ENCODE measurements at regions not wholly inside any gene's neighbourhood (a gene's known extent, or its start where the extent isn't known, plus 50 kb on each side); places are given as distances from the start of the nearest gene placed in this dataset.

DNA sequence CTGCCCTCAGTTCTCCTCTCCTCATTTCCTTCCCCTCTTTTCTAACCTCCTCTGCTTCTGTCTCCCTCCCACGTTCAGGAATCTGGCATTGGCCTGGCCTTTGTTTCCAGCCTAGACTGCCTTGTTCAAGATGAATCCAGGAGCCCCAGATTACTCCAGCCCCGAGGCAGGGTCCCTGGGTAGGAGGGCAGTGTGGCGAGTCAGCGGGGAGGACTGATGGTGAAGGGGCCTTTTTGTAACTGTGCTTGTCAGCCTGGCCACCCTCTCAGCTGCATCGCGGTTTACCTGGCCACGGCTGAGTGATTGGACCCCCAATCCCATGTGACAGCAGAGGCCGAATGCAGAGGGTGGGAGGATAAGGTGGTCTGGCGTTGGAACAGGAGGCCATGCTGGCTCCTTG, 96.1 kb upstream of the SHH start:
- DNase-seq, result no peak

DNA sequence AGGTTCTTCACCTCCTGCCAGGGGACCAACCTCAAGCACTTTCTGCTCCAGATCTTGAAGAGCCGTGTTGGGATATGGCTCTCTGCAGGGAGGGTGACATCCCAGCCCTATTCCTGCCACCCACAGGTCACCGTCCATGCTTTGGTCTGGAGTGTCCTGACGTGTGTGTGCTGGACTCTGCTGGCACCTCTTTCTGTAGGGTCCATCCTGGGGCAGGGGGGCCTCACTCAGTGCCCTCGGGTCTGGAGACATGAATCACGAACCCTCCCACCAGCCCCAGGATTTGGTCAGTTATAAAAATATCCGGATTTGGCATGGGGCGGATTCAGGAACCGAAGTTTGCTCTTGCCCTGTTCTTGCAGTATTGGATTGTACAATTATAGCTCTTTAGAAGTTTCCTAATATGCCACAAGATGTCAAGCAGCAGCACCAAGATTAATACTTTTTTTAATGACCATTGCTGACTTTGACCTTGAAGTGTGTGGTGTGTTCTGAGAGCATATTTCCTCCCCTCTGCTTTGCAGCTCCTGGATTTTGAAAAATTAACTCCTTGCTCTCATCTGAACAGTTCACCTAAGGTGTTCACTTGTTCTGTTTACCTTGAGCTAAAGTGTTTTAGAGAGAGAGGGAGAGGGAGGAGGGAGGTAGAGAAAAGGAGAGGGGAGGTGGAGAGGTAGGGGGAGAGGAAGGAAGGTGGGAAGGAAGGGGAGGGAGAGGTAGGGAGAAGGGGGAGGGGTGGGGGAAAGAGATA, 95.4 kb upstream of the SHH start:
- no peak for DNase-seq

DNA sequence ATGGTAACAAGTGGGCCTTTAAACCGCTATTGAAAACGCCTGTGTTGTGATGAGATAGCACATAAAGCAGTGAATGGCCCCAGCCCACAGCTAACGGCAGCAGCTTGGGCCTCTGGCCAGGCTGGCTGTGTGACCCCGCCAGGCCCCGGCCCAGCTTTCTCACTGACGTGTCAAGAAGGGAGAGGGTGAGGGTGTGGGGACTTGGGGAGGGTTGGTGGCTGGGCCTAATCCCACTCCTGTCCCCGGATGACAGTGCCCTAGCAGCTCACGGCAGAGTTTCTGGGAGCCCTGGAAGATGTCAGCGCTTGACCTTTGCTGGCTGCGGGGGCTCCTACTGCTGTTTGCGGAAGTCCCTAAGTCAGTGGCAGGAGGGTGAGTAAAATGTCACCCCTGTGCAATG, 88.9 kb upstream of the SHH start:
- DNase-seq, result no peak

DNA sequence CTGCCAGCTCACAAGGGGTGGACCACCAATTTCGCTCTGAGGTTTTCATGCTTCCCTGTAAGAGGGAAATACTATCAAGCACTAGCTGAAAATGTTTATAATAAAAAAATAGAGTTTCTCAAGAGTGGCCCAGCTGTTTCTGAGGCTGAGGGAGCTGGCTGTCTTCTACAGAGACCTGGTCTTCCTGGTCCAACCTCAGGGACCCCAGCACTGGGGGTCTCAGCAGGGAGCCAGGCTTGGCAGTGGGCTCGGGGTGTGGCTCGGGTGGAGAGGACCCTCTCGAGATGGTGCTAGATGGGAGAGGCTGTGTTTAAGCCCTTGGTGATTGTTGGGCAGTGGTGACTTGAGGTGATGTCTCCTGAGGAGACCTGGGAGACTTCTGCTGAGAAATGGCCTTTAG, 87.3 kb upstream of the SHH start:
- no peak for DNase-seq

DNA sequence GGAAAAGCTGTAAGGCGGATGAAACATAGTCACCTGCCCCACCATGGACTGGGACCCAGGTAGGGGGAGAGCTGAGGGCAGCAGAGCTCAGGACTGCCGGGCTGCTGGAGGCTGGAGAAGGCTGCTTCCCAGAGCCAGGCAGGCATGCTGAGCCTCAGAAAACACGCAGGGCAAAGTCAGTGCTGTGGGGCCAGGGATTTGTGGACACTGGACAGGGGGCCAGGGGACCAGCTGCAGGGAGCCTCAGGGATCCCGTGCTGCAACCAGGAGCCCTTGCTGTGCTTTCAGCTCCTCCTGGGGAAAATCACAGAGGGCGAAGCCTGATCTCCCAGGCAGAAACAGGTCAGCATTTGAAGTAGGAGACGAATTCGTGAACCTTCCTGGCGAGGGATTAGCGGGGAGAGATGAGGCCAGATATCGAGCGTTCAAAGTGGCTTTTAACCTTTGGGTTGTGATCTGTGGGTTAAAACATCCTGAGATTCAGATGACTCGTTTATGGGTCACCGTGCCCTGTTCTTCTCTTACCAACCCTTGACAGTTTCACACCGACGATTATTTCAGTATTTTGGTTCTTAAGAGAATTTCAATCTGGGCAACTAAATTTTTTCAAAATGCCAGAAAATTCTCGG, 85.6 kb upstream of the SHH start:
- no peak for DNase-seq

DNA sequence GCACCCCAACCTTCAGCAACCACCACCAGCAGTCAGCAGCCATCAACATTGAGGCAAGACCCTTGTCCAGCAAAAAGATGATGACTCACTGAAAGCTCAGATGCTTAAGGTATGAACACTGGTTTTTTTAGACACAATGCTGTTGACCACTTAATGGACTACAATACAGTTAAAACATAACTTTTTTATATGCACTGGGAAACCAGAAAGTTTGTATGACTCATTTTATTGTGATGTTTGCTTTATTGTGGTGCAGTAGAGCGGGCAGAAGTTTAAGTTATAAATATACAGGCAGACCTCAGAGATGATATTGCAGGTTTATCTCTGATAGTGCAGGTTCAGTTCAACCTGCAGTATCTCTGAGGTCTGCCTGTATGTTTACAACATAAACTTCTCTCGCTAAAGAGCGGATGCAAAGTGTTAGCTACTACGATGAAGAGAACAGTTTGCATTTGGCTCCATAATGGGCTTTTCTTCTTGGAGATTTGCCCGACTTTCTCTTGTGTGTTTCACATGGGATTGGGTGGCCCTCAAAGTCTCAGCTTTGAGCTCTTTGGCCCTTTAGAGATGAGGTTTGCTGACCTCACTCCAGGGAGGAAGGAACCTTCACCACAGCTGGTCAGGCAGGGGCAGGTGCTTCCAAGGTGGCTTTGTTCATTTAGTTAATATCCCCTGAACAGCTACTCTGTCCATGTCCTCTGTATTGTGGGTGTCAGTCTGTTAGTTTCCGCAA, 84.4 kb upstream of the SHH start:
- no peak for DNase-seq

DNA sequence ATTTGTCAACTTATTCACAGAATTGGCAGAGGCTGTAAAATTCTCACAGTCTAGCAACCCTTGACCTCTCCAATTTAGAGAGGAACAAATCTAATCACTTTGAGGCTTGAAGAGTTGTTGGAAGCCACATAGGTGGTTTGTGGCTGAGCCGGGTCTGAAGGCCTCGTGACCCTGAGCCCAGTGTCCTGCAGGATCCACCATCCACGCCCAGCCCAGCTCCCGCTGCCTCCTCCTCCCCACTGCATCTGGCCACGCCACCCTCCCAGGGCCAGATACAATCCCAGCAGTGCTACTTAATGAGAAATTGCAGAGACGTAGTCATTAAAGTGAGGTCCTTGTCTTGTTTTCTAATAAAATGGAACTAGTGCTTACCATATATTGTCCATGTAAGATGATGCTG, 81.4 kb upstream of the SHH start:
- DNase-seq, result no peak

DNA sequence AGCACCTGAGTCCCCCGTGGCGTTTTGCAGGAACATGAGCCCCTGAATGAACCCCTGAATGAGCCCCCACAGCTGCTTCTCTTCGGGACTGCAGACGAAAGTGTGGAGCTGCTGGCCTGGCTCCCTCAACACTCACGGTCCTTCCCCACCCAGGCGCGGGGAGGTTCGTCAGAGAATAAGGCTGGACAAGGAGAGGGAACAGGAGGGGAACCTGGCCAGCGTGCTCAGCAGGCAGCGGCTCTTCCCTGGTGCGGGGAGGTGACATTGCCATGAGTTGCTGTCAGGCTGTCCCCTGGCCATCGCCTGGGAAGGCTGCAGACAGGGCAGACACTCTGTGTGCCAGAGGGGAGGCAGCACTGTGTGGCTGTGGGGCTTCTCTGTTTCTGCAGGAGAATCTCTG, 80.9 kb upstream of the SHH start:
- DNase-seq, result no peak

DNA sequence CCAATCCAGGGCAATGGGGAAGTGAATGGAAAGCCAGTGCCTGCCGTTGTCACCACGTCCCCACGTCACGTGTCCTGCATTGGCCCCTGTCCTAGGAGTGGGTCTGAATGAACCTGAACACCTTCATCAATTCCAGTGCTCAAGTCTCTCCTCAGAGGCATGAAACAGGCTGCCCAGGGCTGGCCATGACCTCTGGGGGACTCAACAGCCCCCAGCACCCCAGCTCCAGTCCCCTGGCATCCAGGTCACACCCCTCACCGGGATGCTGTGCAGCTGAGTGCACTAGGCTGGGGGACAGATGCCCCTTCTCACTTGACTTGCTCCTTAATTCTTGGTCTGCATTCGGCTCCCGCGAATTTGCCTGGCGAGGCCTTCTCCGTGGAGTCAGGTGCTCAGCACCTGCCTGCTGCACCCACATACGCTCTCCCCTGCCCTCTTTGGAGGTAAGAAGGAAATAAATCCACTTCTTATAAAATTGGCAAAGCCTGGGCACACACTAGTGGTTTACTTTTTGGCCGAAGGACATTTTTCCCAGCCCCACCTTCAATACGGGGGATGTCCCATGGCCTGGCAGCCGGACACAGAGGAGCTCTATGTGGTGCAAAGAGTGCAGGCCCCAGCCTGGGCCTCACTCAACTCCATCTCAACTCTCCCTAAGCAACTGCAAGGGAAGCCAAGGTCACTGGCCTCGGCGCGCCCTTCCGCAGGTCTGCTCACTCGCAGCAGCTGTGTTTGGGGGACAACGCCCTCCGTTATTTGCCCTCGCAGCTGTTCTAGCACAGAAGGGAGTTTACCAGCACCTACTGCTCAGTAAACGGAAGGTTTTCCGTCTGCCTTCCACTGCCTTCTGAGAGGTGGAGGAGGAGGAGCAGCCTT, 77.6 kb upstream of the SHH start:
- DNase-seq, result no peak

DNA sequence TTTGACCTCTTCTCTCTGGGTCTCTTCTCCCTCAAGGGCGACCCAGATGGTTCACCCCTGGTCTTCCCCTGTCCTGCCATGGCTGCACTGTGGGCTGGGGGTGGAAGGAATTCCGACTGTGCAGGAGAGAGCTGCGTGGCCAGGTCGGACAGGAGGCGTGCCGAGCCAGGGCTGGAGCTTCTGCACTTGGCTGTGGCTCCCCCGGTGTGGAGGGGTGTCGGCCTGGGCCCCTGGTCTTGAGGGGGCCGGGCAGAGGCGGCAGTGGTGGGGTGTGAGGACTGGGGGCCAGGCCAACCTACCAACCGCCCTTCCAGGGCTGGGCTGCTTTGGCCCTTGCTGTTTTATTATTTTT, 74.9 kb upstream of the SHH start:
- DNase-seq, result no peak

DNA sequence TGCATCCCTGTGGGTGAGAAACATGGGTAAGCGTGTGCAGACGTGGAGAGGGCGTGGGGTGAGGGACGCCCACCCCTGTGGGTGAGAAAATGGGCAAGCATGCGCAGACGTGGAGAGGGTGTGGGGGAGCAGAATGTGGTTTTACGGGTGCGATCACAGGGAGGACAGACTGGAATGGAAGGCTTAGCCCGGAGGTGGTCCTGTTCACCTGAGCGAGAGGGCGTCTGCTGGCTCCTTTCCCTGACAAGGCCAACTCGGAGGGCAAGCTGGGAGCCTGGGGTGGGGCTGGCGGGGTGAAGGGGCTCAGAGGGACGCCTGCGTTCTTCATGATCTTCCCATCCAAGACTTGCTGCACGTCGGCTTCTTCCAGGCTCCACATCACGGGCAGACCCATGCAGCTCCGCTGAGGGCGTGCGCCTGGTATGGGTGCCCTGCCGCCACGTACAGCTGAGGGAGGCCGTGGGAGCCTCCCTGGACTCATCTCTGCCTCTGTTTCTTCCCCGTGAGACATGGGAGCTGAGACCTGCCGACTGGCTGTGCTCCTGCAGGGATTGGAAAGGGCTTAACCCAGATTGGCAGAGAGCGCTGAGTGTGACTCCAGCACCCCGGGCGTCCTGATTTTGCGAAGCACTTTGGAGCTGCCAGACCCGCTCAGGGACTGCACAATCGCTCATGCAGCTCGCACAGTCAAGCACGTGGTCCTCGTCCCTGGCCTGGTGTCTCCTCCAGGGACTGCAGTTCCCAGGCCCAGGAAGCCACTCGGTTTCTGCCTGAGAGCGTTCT, 74.3 kb upstream of the SHH start:
- DNase-seq, result no peak

DNA sequence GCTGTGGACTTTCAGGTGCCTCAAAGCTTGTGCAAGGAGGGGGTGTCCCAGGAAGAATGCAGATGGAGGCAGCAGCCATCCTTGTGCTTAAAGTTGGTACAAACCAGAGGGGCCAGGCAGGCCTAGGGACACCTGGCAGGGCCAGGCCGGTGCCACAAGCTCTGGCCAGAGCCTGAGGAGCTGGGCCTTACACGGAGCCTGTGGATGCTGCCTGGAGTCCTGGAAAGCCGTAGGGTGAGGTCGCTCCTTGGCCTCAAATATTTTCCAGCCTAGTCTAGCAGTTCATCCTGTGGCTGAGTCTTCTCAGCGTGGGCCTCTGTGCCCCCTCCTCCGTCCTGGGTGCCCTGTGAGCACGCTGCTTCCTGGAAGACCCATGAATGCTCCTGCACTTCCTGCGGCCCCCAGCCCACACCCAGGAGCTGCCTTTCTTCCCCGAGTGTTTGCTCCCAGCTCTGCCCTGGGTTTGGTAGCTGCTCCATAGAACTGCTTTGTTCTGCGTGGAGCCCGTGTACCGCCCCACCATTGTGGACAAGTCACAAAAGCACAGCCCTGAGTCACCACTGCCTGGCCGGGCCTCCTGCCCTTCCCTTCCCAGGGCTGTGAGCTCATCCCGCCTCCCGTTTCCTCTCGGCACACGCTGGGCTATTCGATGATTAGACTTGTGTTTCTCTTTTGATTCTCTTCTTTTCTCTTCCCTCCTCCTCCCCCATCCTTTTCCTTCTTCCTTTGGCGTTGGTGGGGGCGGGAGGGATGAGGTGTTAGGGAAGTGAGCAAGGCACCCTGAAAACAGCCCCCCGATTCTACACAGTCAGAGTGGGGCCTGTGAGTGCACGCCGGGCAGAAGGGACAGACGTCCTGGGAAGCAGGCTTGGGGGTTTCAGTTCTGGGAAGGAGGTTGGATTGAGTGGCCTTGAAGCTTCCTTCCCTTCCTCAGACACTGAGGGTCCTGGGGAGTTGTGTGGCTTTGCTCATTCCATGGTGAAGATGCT, 73.2 kb upstream of the SHH start:
- no peak for DNase-seq

DNA sequence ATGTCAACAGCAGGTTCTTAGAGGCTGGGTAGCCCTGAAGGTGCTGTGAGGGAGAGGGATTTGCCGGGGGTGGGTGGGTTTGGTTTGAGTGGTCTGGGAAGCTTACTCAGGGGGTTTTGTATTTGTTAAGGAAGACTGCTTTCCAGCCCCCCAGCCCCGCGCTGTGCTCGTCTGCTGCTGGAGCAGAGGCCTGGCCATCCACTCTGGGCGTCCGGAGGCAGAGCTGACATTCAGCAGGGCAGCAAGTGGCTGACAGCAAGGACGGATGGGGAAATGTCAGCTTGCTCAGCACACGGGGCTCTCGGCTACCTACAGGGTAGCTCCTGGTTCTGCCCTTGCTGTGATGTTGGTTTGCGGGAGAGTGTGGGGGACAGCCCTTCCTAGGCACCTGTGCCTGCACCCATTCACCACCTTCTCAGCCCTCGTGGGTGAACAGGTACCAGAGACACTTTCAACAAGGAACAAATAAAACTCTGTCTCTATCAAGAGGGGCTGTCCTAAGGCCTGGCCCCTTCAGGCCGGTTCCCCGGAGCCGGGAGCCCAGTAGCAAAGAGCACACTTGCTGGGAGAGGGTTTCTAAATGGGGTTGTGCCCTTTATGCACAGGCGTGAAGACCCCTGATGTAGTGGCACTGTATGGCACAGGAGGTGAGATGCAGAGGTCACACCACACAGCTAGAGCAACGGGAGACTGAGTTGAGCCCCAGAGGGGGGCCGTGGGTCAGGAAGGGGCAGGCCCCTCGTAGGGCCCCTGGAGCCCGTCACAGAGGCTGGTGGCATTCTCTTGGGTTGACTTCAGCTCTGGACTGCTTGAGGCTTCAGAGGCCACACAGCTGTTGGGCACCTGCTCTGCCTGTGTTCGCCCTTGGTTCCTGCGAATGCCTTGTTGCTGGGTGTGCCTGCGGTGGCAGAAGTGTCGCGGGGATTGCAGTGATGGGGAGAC, 72.2 kb upstream of the SHH start:
- no peak for DNase-seq

DNA sequence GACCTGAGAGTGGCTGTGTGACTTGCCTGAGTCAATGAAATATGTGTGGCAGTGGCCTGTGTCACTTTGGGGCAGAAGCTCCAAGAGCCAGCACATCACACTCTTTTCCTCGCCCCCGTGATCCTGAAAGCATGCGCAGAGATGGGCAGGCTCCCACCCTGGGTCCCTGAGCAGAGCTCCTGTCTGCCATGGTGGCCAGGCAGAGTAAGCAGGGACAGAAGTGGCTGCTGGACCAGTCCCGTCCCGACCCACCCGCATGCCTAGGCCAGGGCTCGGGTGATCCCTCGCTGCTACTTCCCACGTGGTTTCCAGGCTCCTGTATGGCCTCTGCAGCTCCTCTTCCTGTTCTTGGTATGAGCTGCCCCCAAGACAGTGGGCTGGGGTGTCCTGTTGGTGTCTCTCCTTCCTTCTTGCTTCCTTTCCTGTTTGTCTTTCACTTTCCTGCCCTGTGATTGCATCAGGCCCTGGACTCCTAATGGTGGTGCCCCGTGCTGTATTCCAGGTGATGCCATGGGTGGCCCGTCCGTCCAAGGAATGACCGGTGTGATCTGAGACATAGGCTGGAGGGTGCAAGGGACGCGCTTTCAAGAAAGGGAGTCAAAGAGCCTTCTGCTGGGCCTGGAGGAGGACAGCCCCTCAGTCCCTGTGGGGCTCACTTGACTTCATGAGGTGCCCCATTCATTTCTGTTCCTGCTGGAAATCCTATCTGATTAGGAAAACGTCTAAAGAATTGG, 71.4 kb upstream of the SHH start:
- DNase-seq, result no peak

DNA sequence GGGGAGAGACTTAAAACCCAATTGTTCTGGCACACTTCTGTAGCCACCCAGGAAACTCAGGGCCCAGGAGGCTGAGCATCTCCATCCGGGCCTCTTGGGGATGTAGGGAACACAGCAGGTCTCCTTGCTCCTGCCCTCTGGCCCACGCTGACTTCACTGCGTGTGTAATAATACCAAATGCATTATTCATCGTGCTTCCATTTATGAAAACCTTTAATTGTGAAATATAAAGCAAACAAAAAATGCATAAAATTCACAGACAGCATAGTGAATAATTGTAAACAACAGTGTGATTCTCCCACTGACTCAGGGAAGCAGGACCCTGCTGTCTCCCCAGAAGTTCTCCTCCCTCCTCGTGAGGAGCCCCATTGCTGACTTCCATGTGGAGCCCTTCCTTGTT, 70.3 kb upstream of the SHH start:
- no peak for DNase-seq

DNA sequence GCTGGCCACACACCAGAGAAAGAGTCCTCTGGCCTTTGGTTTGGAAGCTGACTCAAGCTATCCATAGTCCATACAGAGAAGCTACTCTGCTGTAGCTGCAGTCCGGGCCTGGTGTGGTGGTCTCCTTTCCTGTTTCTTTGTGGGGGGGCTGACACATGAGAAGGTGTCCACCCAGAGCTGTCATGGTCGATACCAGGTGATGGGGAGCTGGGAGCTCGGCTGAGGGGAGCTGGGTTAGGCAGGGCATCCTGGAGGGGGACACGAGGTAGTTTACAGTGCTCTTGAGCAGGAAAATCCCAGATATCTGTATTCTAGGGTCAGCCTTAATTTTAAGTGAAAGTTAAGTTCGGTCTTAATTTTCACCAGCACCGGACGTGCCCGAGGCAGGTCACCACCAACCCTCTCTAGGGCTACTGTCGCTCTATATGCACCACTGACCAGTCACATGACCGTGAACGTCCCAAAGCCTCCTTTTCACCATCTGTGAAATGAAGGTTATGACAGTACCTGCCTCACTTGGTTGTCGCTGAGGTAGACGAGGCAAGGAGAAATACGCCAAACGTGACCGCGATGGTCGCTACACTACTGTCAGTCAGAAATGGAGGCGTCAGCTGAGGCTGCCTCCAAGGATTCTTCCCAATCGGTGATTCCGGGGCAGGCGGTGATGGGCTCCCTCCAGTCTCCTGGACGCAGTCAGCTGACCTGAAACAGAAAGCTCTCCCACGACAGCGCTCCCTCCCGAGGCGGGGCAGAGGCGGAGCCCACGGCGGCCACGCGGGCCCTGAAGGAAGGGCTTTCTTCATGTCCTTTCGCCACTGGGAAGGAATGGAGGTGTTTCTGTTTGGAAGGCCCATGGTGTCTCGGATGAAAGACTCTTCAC, 69.4 kb upstream of the SHH start:
- no peak for DNase-seq

DNA sequence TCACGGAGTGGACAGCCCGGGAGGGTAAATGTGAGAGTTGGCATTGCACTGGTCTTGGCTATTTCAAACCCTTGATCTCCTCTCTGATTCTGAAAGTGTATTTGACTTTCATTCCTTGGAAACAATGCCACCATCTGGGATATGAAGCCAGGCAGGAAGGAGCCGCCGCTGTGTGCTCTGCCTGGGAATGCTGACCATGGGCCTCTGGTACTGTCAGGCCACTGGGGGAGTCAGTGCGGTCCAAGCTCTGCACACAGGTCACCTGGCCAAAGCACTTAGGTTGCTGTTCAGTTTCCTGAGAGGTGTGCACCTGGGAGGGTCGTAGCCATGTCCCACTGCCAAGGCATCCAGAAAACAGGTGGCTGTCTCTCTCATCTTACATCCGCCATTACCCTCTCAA, 68.5 kb upstream of the SHH start:
- DNase-seq, result no peak

DNA sequence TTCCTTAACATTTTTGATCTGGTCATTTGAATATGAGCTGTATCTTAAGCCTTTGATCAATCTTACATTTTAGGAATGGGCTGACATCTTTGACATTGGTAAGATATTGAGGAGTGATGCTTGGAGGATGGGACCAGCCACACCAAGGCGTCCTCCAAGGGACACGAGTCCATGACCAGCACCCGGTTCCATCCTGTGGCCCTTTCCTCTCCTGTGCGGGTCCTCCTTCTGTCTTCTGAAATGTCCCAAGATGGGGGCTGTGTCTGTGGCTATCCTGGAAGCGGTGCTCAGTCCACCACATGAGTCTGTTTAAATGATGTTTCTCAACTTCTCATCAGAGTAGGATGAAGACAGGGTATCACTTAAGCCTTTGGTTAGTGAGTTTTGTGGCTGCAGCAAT, 67.3 kb upstream of the SHH start:
- DNase-seq, result no peak

Measured in activated T-cell treated with anti-CD3 and anti-CD28 coated beads, Interleukin-2, amount 50 U/mL, for 48 hours (primary cell).